ENCODE measurements at regions not wholly inside any gene's neighbourhood (a gene's known extent, or its start where the extent isn't known, plus 50 kb on each side); places are given as distances from the start of the nearest gene placed in this dataset.

- no peak for TF ChIP-seq USF1 (IDR thresholded peaks at IDR 0.05; ENCODE audit: borderline replicate concordance, low read depth)
- TF ChIP-seq TAF1 (IDR thresholded peaks at IDR 0.05; ENCODE audit: borderline replicate concordance, low read depth, low read length), result no peak
- no peak for TF ChIP-seq RCOR1 (IDR thresholded peaks at IDR 0.05; ENCODE audit: low read length)
- TF ChIP-seq MAX (IDR thresholded peaks at IDR 0.05; ENCODE audit: low read depth), result no peak
Observed at GRCh38 chr16:73997340-73997711, 299.3 kb upstream of the PSMD7 start (continued).

GRCh38 chr16:73996624-73997339 is 299.8 kb upstream of the PSMD7 start:
- H3K27ac ChIP-seq (ENCODE audit: low read depth in 2 of 2, low read length in 1 of 2), result no peak overlapping the region
- no peaks in the 10 kb centered on the region for H3K36me3 ChIP-seq (replicated peaks in 1 of 2; ENCODE audit: control insufficient read depth in 1 of 2, insufficient read depth in 2 of 2, low read length in 1 of 2)
- ChIA-PET CTCF (interaction anchor here (1.4 kb wide), 1 partner anchor 38 kb away, joined by 5 read pairs; no protein-coding TSS in a partner anchor), POLR2A (no interaction called here)
- no peak overlapping the region for H3K4me2 ChIP-seq
- no peaks in the 10 kb centered on the region for H3K9me2 ChIP-seq
- no peak overlapping the region for H2AFZ ChIP-seq (ENCODE audit: low read depth)
- H3K27me3 ChIP-seq (ENCODE audit: insufficient read depth), result no peaks in the 10 kb centered on the region
- H3F3A ChIP-seq (replicated peaks; ENCODE audit: insufficient read depth), result no peaks in the 10 kb centered on the region
- TF ChIP-seq SMC3 (IDR thresholded peaks at IDR 0.05; ENCODE audit: low read depth, low read length), result no peak
- no peak for TF ChIP-seq CHD2 (IDR thresholded peaks at IDR 0.05; ENCODE audit: low read length, partially characterized antibody)
- TF ChIP-seq TAF1 (IDR thresholded peaks at IDR 0.05; ENCODE audit: borderline replicate concordance, low read depth, low read length), result no peak
- no peak for DNase-seq
- no peaks in the 10 kb centered on the region for H3K4me1 ChIP-seq (ENCODE audit: control insufficient read depth in 1 of 2, insufficient read depth in 2 of 2, low read depth in 1 of 2, low read length in 1 of 2)
- no peaks in the 10 kb centered on the region for H4K20me1 ChIP-seq (ENCODE audit: insufficient read depth)
- H3K9me3 ChIP-seq, result no peaks in the 10 kb centered on the region
- H3K4me3 ChIP-seq (ENCODE audit: low read depth in 2 of 2, low read length in 1 of 2), result no peak overlapping the region
- H3K9ac ChIP-seq, result no peak overlapping the region
- WGBS (ENCODE audit: low lambda C conversion rate), result 50% methylated on average over 11 of the region's 11 CpGs
- H3K79me2 ChIP-seq (ENCODE audit: insufficient read depth), result no peaks in the 10 kb centered on the region

GRCh38 chr16:73993878-73994277 is 302.7 kb upstream of the PSMD7 start:
- no peak overlapping the region for H3K27ac ChIP-seq (ENCODE audit: low read depth in 2 of 2, low read length in 1 of 2)
- no peaks in the 10 kb centered on the region for H3K9me3 ChIP-seq
- no peak overlapping the region for H3K4me3 ChIP-seq (ENCODE audit: low read depth in 2 of 2, low read length in 1 of 2)
- no peak overlapping the region for H2AFZ ChIP-seq (ENCODE audit: low read depth)
- H3K4me1 ChIP-seq (ENCODE audit: control insufficient read depth in 1 of 2, insufficient read depth in 2 of 2, low read depth in 1 of 2, low read length in 1 of 2), result no peaks in the 10 kb centered on the region
- H3K36me3 ChIP-seq (replicated peaks in 1 of 2; ENCODE audit: control insufficient read depth in 1 of 2, insufficient read depth in 2 of 2, low read length in 1 of 2), result no peaks in the 10 kb centered on the region
- 15% methylated on average over 1 of the region's 1 CpG for WGBS (ENCODE audit: low lambda C conversion rate)
- H3F3A ChIP-seq (replicated peaks; ENCODE audit: insufficient read depth), result no peaks in the 10 kb centered on the region
- H3K9ac ChIP-seq, result no peak overlapping the region
- TF ChIP-seq MEF2A (IDR thresholded peaks at IDR 0.05; ENCODE audit: borderline replicate concordance, low read depth) (no peak), USF1 (IDR thresholded peaks at IDR 0.05; ENCODE audit: borderline replicate concordance, low read depth) (no peak), IRF3 (IDR thresholded peaks at IDR 0.05; ENCODE audit: low read depth, low read length) (no peak), EZH2phosphoT487 (IDR thresholded peaks at IDR 0.05; ENCODE audit: borderline replicate concordance, low read depth) (no peak), MAX (IDR thresholded peaks at IDR 0.05; ENCODE audit: low read depth) (no peak), RAD21 (IDR thresholded peaks at IDR 0.05; ENCODE audit: low read length) (no peak), ZBTB33 (IDR thresholded peaks at IDR 0.05; ENCODE audit: borderline replicate concordance, low read depth) (no peak), EP300 (IDR thresholded peaks at IDR 0.05; ENCODE audit: borderline replicate concordance in 1 of 2, low read depth in 1 of 2, low read length in 1 of 2) (no peak), JUND (IDR thresholded peaks at IDR 0.05) (no peak), SIN3A (IDR thresholded peaks at IDR 0.05; ENCODE audit: borderline replicate concordance, low read depth, low read length) (no peak)
- CTCF ChIA-PET, result no interaction called here
- no peaks in the 10 kb centered on the region for H3K9me2 ChIP-seq
- DNase-seq, result no peak
- POLR2A ChIA-PET, result no interaction called here
- H4K20me1 ChIP-seq (ENCODE audit: insufficient read depth), result no peaks in the 10 kb centered on the region
- no peaks in the 10 kb centered on the region for H3K27me3 ChIP-seq (ENCODE audit: insufficient read depth)
- no peak overlapping the region for H3K4me2 ChIP-seq
- H3K79me2 ChIP-seq (ENCODE audit: insufficient read depth), result no peaks in the 10 kb centered on the region

Measured in SK-N-SH (cell line).